Keratinocyte (primary cell): ENCODE measurements at regions not wholly inside any gene's neighbourhood (a gene's known extent, or its start where the extent isn't known, plus 50 kb on each side); places are given as distances from the start of the nearest gene placed in this dataset.

Experiments
- DNase-seq: peaks from one replicate; pipeline ENCODE4 v3.0.0-alpha.2; 2011; ENCODE audit warnings: low read depth, missing footprints, low spot score
- FAIRE-seq: peaks from 2 replicates; lab custom pipeline; 2011; peaks lifted over from hg19 to GRCh38; lab: Jason Lieb, UNC
- H2AFZ ChIP-seq: 2 replicates; pipeline ENCODE4 v1.6.0; 2012; ENCODE audit warnings: low read length, control low read depth, inconsistent platforms; ENCODE audit not compliant: control insufficient read depth
- H3K27ac ChIP-seq: 2 replicates; pipeline ENCODE4 v1.5.1; 2011; ENCODE audit warnings: low read length; ENCODE audit not compliant: control insufficient read depth, insufficient read depth
- H3K27me3 ChIP-seq: 3 replicates; pipeline ENCODE4 v1.6.0; 2011; ENCODE audit warnings: low read length; ENCODE audit not compliant: control insufficient read depth, insufficient read depth; ENCODE audit errors: extremely low read depth
- H3K36me3 ChIP-seq, 2 experiments: 2 replicates in 1 of 2; 3 replicates in 1 of 2; pipeline ENCODE4 v1.5.1; 2011; ENCODE audit warnings: low read length in 2 of 2, mild to moderate bottlenecking in 1 of 2; ENCODE audit not compliant: control insufficient read depth in 2 of 2, insufficient read depth in 2 of 2; ENCODE audit errors: extremely low read depth in 1 of 2
- H3K4me1 ChIP-seq: 3 replicates; pipeline ENCODE4 v1.5.1; 2011; ENCODE audit warnings: low read length; ENCODE audit not compliant: control insufficient read depth, insufficient read depth; ENCODE audit errors: extremely low read depth
- H3K4me2 ChIP-seq: 3 replicates; pipeline ENCODE4 v1.6.0; 2011; ENCODE audit warnings: low read depth, low read length; ENCODE audit not compliant: control insufficient read depth, insufficient read depth; ENCODE audit errors: extremely low read depth
- H3K4me3 ChIP-seq, 3 experiments: fragments of 200-600 bp in 1 of 3; sonication (generic) in 1 of 3; 2 replicates in 2 of 3; 3 replicates in 1 of 3; pipeline ENCODE4 v1.5.1; 2011 to 2016; ENCODE audit warnings: low read length in 3 of 3, mild to moderate bottlenecking in 3 of 3, control low read depth in 2 of 3, inconsistent platforms in 1 of 3, low read depth in 1 of 3, mixed read lengths in 1 of 3, mixed run types in 1 of 3, moderate library complexity in 1 of 3; ENCODE audit not compliant: control insufficient read depth in 2 of 3, insufficient read depth in 2 of 3; ENCODE audit errors: extremely low read depth in 1 of 3
- H3K79me2 ChIP-seq: 2 replicates; pipeline ENCODE4 v1.6.0; 2012; ENCODE audit warnings: low read length; ENCODE audit not compliant: control insufficient read depth, insufficient read depth
- H3K9ac ChIP-seq: 3 replicates; pipeline ENCODE4 v1.6.0; 2011; ENCODE audit warnings: low read length; ENCODE audit not compliant: control insufficient read depth, insufficient read depth; ENCODE audit errors: extremely low read depth
- H3K9me1 ChIP-seq: 3 replicates; pipeline ENCODE4 v1.6.0; 2011; ENCODE audit warnings: low read length; ENCODE audit not compliant: control insufficient read depth, insufficient read depth; ENCODE audit errors: extremely low read depth
- H3K9me3 ChIP-seq: 2 replicates; pipeline ENCODE4 v1.5.1; 2012; ENCODE audit warnings: low read depth, low read length; ENCODE audit not compliant: control insufficient read depth
- H4K20me1 ChIP-seq: 3 replicates; pipeline ENCODE4 v1.6.0; 2011; ENCODE audit warnings: low read length; ENCODE audit not compliant: control insufficient read depth, insufficient read depth; ENCODE audit errors: extremely low read depth
- EZH2 ChIP-seq: IDR thresholded peaks from one replicate; pipeline ENCODE4 v1.6.1; 2012; ENCODE audit warnings: inconsistent platforms, mild to moderate bottlenecking, low read length, moderate library complexity
- dilution Hi-C: fragments of 300-500 bp; cut with MboI; formaldehyde crosslinking; loops from one replicate; pipeline ENCODE4 v1.7.0; 2020; ENCODE audit warnings: low sequenced_read_pairs; ENCODE audit not compliant: extremely low pct_ligation_motif_present
- TF ChIP-seq, protein P1 (sequence below), 3 experiments: IDR thresholded peaks in 1 of 3; conservative IDR thresholded peaks in 1 of 3; optimal IDR thresholded peaks in 1 of 3; 2 replicates in 2 of 3; 3 replicates in 1 of 3; pipeline versions ENCODE3 to v1.5.1; 2011; ENCODE audit warnings: low read length in 3 of 3, mild to moderate bottlenecking in 3 of 3, moderate library complexity in 2 of 3, control low read depth in 1 of 3, inconsistent platforms in 1 of 3; ENCODE audit not compliant: insufficient read depth in 2 of 3; ENCODE audit errors: extremely low read depth in 1 of 3

DNA sequence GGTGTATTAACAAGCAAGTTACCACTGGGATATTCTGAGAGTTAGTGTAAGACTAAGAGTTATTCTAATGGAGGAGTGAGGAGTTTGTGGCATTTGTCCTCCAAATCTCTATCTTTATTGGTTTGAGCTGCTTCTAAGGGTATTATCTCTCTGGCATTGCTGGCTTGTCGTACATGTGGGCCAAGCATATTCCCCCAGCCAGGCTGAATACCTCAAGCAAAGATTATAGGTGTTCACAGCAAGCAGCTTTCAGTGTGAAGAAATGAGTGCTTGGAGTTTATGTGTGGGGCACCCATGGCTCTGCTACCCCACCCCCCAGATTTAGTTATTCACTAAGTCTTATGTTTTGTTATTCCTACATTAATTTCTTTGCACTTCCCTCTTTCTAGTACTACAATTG lies 193.6 kb upstream of the FANCL start:
- no peak for FAIRE-seq
- no peak overlapping the region for H2AFZ ChIP-seq

GRCh38 chr2:58432491-58433170 lies 191.5 kb upstream of the FANCL start:
- Histone ChIP-seq H3K27me3 (peaks cover 19% of the 10 kb centered on the region), H3K79me2 (no peaks in the 10 kb centered on the region), H3K9me1 (no peaks in the 10 kb centered on the region), H3K9me3 (no peaks in the 10 kb centered on the region), H3K4me3 (no peak overlapping the region), H4K20me1 (no peaks in the 10 kb centered on the region), H3K27ac (no peak overlapping the region), H3K36me3 (no peaks in the 10 kb centered on the region), H3K9ac (no peak overlapping the region), H3K4me2 (no peak overlapping the region), H3K4me1 (peaks cover 4% of the 10 kb centered on the region), H2AFZ (no peak overlapping the region)
- FAIRE-seq (no peak), DNase-seq (no peak)
- dilution Hi-C loops = no loop called here
- no peak for TF ChIP-seq EZH2
- TF ChIP-seq, protein P1, sequence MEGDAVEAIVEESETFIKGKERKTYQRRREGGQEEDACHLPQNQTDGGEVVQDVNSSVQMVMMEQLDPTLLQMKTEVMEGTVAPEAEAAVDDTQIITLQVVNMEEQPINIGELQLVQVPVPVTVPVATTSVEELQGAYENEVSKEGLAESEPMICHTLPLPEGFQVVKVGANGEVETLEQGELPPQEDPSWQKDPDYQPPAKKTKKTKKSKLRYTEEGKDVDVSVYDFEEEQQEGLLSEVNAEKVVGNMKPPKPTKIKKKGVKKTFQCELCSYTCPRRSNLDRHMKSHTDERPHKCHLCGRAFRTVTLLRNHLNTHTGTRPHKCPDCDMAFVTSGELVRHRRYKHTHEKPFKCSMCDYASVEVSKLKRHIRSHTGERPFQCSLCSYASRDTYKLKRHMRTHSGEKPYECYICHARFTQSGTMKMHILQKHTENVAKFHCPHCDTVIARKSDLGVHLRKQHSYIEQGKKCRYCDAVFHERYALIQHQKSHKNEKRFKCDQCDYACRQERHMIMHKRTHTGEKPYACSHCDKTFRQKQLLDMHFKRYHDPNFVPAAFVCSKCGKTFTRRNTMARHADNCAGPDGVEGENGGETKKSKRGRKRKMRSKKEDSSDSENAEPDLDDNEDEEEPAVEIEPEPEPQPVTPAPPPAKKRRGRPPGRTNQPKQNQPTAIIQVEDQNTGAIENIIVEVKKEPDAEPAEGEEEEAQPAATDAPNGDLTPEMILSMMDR (optimal IDR thresholded peaks at IDR 0.05 in 1 of 3, IDR thresholded peaks at IDR 0.05 in 1 of 3, conservative IDR thresholded peaks at IDR 0.05 in 1 of 3; ENCODE audit: extremely low read depth in 1 of 3, insufficient read depth in 2 of 3, low read length in 3 of 3) = no peak

More for the DNA sequence above, 193.6 kb upstream of the FANCL start:
- Histone ChIP-seq H3K9me1 (no peaks in the 10 kb centered on the region), H3K79me2 (no peaks in the 10 kb centered on the region), H3K9me3 (no peaks in the 10 kb centered on the region), H3K4me1 (no peaks in the 10 kb centered on the region), H3K27ac (no peak overlapping the region), H3K9ac (no peak overlapping the region), H3K36me3 (no peaks in the 10 kb centered on the region), H4K20me1 (no peaks in the 10 kb centered on the region), H3K4me2 (no peak overlapping the region), H3K27me3 (peaks cover 2% of the 10 kb centered on the region), H3K4me3 (no peak overlapping the region)
- no peak for TF ChIP-seq EZH2
- TF ChIP-seq, protein P1 (optimal IDR thresholded peaks at IDR 0.05 in 1 of 3, IDR thresholded peaks at IDR 0.05 in 1 of 3, conservative IDR thresholded peaks at IDR 0.05 in 1 of 3; ENCODE audit: extremely low read depth in 1 of 3, insufficient read depth in 2 of 3, low read length in 3 of 3) = no peak
- no peak for DNase-seq
- dilution Hi-C loops = no loop called here
